PFSK-1 (cell line): ENCODE measurements at regions not wholly inside any gene's neighbourhood (a gene's known extent, or its start where the extent isn't known, plus 50 kb on each side); places are given as distances from the start of the nearest gene placed in this dataset.

ENCODE experiments used
- FOXP2 ChIP-seq: optimal IDR thresholded peaks from 2 replicates; pipeline ENCODE3; 2011; ENCODE audit warnings: borderline replicate concordance, control low read depth, inconsistent platforms; ENCODE audit not compliant: insufficient read depth; ENCODE audit errors: extremely low read length, extremely low read depth
- POLR2AphosphoS5 ChIP-seq: IDR thresholded peaks from 2 replicates; pipeline ENCODE4 v1.6.1; 2012; ENCODE audit warnings: low read depth, mild to moderate bottlenecking, control low read depth, low read length, moderate library complexity
- REST ChIP-seq, 2 experiments: IDR thresholded peaks; 2 replicates each; pipeline versions ENCODE4 v1.6.1 to v1.8.0; 2011 to 2012; ENCODE audit warnings: low read depth in 2 of 2, low read length in 2 of 2, control low read depth in 1 of 2, inconsistent platforms in 1 of 2, mild to moderate bottlenecking in 1 of 2, moderate library complexity in 1 of 2; ENCODE audit not compliant: insufficient read depth in 1 of 2
- SIN3A ChIP-seq: IDR thresholded peaks from 2 replicates; pipeline ENCODE4 v1.6.1; 2012; ENCODE audit warnings: mild to moderate bottlenecking, low read length, moderate library complexity, borderline replicate concordance; ENCODE audit not compliant: insufficient read depth
- TAF1 ChIP-seq: IDR thresholded peaks from 2 replicates; pipeline ENCODE4 v1.6.1; 2012; ENCODE audit warnings: low read length, control low read depth, borderline replicate concordance; ENCODE audit not compliant: insufficient read depth

- no peak for TF ChIP-seq POLR2AphosphoS5
- TF ChIP-seq SIN3A = no peak
- no peak for TF ChIP-seq FOXP2
- no peak for TF ChIP-seq REST (IDR thresholded peaks at IDR 0.05; ENCODE audit: insufficient read depth in 1 of 2, low read depth in 2 of 2, low read length in 2 of 2)
- no peak for TF ChIP-seq TAF1
Observed at GRCh38 chr21:24850121-24850520, 757.2 kb downstream of the MRPL39 start.

- no peak for TF ChIP-seq REST (IDR thresholded peaks at IDR 0.05; ENCODE audit: insufficient read depth in 1 of 2, low read depth in 2 of 2, low read length in 2 of 2)
- no peak for TF ChIP-seq POLR2AphosphoS5
- no peak for TF ChIP-seq FOXP2
- TF ChIP-seq TAF1 = no peak
- no peak for TF ChIP-seq SIN3A
Observed at GRCh38 chr21:24844671-24845070, 762.6 kb downstream of the MRPL39 start.

GRCh38 chr21:24840287-24840686 lies 767.0 kb downstream of the MRPL39 start:
- TF ChIP-seq FOXP2 = no peak
- no peak for TF ChIP-seq TAF1
- no peak for TF ChIP-seq POLR2AphosphoS5
- no peak for TF ChIP-seq REST (IDR thresholded peaks at IDR 0.05; ENCODE audit: insufficient read depth in 1 of 2, low read depth in 2 of 2, low read length in 2 of 2)

- TF ChIP-seq REST (IDR thresholded peaks at IDR 0.05; ENCODE audit: insufficient read depth in 1 of 2, low read depth in 2 of 2, low read length in 2 of 2) (no peak), SIN3A (no peak), TAF1 (no peak), FOXP2 (no peak), POLR2AphosphoS5 (no peak)
Observed at GRCh38 chr21:24832961-24833360, 774.3 kb downstream of the MRPL39 start.

- no peak for TF ChIP-seq POLR2AphosphoS5
- TF ChIP-seq FOXP2 = no peak
- TF ChIP-seq TAF1 = no peak
- TF ChIP-seq REST (IDR thresholded peaks at IDR 0.05; ENCODE audit: insufficient read depth in 1 of 2, low read depth in 2 of 2, low read length in 2 of 2) = no peak
- no peak for TF ChIP-seq SIN3A
Observed at GRCh38 chr21:24829397-24829796, 777.9 kb downstream of the MRPL39 start.
